ENCODE measurements at regions not wholly inside any gene's neighbourhood (a gene's known extent, or its start where the extent isn't known, plus 50 kb on each side); places are given as distances from the start of the nearest gene placed in this dataset.

DNA sequence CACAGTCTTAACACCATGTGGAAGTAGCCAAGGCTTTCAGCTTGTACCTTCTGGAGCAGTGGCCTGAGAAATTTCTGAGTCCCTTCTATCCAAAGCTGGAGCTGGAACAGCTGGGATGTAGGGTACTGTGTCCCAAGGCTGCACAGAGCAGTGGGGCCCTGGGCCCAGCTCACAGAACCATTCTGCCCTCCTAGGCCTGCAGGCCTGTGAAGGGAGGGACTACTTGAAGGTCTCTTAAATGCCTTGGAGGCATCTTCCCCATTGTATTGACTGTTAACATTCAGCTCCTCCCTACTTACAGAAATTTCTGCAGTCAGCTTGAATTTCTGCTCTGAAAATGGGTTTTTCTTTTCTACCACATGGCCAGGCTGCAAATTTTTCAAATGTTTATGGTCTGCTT, 156.5 kb upstream of the MANEA start:
- TF ChIP-seq, protein P1, sequence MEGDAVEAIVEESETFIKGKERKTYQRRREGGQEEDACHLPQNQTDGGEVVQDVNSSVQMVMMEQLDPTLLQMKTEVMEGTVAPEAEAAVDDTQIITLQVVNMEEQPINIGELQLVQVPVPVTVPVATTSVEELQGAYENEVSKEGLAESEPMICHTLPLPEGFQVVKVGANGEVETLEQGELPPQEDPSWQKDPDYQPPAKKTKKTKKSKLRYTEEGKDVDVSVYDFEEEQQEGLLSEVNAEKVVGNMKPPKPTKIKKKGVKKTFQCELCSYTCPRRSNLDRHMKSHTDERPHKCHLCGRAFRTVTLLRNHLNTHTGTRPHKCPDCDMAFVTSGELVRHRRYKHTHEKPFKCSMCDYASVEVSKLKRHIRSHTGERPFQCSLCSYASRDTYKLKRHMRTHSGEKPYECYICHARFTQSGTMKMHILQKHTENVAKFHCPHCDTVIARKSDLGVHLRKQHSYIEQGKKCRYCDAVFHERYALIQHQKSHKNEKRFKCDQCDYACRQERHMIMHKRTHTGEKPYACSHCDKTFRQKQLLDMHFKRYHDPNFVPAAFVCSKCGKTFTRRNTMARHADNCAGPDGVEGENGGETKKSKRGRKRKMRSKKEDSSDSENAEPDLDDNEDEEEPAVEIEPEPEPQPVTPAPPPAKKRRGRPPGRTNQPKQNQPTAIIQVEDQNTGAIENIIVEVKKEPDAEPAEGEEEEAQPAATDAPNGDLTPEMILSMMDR (IDR thresholded peaks at IDR 0.05) = no peak
- no peak for TF ChIP-seq POLR2AphosphoS5 (IDR thresholded peaks at IDR 0.05)

Data from prostate gland (tissue), 2 donors.